ENCODE measurements at regions not wholly inside any gene's neighbourhood (a gene's known extent, or its start where the extent isn't known, plus 50 kb on each side); places are given as distances from the start of the nearest gene placed in this dataset.

- ChIA-PET CTCF (no interaction called here), POLR2A (no interaction called here)
- Mint-ChIP-seq H3K4me1 (no peaks in the 10 kb centered on the region), H3K27ac (no peak overlapping the region), H3K36me3 (ENCODE audit: low read depth) (no peaks in the 10 kb centered on the region), H3K9me3 (no peaks in the 10 kb centered on the region), H3K27me3 (no peaks in the 10 kb centered on the region), H3K4me3 (no peak overlapping the region)
- DNase-seq, result no peak
Measured at GRCh38 chr2:6442252-6442985, 423.3 kb downstream of the CMPK2 start.

DNA sequence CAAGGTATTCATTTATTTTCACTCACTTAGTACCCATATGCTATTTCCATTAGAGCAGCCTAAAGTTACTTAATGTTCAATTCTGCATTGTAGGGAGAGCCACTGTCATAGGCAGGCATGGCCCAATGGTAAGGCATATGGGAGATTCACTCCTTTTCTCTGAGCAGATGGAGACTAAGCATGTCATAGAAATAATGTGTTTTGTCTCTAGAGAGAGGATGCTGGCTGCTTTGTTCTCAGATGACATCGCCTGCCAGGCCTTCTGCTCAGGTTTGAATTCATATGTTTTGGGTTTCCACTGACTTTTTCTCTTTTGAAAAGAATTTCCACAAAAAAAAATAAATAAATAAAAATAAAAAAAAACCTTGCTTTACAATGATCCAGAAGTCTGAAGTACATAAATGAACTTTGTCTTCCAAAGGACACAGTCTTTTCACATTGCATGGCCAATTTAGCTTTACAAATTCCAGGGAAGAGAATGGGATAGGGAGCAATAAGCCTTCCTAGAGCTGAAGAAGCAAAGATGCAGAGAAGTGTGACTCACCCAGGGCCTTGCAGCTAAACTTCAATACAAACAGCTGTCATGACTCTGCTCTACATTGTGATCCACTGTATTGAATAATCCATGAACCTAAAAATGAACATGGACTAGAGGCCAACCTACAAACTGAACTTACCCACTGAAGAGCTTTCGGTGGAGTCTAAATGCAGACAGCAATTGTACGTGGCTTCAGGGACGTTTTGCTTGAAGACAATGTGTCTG lies 422.5 kb downstream of the CMPK2 start:
- no peak overlapping the region for H3K27ac Mint-ChIP-seq
- H3K4me3 Mint-ChIP-seq, result no peak overlapping the region
- no peaks in the 10 kb centered on the region for H3K9me3 Mint-ChIP-seq
- no peaks in the 10 kb centered on the region for H3K27me3 Mint-ChIP-seq
- ChIA-PET POLR2A (no interaction called here), CTCF (no interaction called here)
- H3K36me3 Mint-ChIP-seq (ENCODE audit: low read depth), result no peaks in the 10 kb centered on the region
- no peak for DNase-seq
- H3K4me1 Mint-ChIP-seq, result no peaks in the 10 kb centered on the region

- Mint-ChIP-seq H3K9me3 (no peaks in the 10 kb centered on the region), H3K4me3 (no peak overlapping the region), H3K27me3 (no peaks in the 10 kb centered on the region), H3K36me3 (ENCODE audit: low read depth) (no peaks in the 10 kb centered on the region), H3K27ac (no peak overlapping the region), H3K4me1 (no peaks in the 10 kb centered on the region)
- POLR2A ChIA-PET, result no interaction called here
- DNase-seq, result no peak
- CTCF ChIA-PET, result no interaction called here
Measured at GRCh38 chr2:6444514-6444913, 421.2 kb downstream of the CMPK2 start.

DNA sequence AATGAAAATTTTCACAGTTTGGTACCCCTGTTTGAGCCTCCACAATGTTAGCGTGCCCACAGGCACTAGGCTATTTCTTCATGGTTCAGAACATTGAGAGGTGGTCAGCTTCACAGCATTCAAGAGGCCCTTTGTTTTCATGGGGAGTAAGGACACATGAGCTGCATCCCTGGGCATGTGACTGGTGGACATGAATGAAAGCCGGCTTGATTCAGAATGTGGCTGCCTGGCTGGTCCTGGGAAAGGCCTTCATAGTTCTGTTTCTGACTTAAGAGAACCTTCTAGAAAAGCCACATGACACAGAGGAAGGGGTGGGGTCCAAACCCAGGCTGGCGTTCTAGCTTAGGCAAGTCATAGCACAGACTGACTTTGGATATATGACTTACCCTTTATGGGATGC lies 420.6 kb downstream of the CMPK2 start:
- no peak overlapping the region for H3K4me3 Mint-ChIP-seq
- ChIA-PET CTCF (no interaction called here), POLR2A (no interaction called here)
- H3K4me1 Mint-ChIP-seq, result no peaks in the 10 kb centered on the region
- no peak for DNase-seq
- H3K27ac Mint-ChIP-seq, result no peak overlapping the region
- H3K9me3 Mint-ChIP-seq, result no peaks in the 10 kb centered on the region
- H3K36me3 Mint-ChIP-seq (ENCODE audit: low read depth), result no peaks in the 10 kb centered on the region
- H3K27me3 Mint-ChIP-seq, result no peaks in the 10 kb centered on the region

DNA sequence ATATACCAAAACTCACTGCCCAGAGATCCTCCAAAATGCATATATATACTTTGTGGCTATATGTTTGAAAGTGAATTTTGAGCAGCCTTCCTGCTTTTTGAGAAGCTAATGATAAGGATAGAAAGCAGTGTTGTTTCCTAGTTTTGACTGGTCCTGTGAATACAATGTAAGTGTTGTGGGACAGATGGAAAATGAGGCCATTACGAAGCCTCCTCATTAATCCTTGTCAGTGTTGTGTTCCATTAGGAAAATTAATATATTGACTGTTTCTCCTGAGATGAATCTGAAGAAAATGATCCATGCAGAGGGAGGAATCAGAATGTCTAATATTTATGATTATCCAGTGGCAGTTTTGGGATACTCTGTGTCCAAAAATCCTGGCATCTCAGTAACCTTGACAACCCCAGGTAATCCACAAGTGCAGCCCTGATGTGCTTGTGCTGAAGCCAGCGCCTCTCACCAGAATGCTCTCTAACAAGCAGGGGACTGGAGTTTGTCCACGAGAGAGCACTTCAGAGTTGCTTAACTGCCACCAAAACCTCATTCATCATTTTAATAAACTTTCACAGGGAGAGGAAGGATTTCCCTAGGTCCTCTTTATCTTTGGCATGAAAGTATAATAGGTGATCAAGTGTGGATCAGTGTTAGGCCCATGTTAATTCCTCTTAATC lies 418.6 kb downstream of the CMPK2 start:
- H3K27ac Mint-ChIP-seq, result no peak overlapping the region
- no peaks in the 10 kb centered on the region for H3K9me3 Mint-ChIP-seq
- ChIA-PET POLR2A (no interaction called here), CTCF (no interaction called here)
- H3K4me1 Mint-ChIP-seq, result no peaks in the 10 kb centered on the region
- no peak for DNase-seq
- H3K27me3 Mint-ChIP-seq, result no peaks in the 10 kb centered on the region
- H3K4me3 Mint-ChIP-seq, result no peak overlapping the region
- no peaks in the 10 kb centered on the region for H3K36me3 Mint-ChIP-seq (ENCODE audit: low read depth)

DNA sequence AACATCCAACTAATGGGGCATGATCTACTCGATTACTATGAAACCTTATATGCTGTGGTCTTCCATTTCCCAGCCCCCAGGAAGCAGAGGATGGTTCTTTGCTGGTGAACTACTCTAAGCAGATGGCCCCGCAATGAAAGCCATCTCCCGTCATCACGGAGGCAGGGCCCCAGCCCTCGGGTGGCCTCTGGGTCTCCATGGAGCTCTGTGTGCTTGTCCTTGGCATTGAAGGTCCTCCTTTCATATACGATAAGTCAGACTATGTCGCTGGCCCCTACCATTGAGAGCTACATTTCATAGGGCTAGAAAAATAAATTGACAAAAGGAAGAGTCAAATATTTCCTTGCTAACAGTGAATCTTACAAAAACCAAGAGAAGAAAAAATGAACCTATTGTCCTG lies 416.8 kb downstream of the CMPK2 start:
- Mint-ChIP-seq H3K9me3 (no peaks in the 10 kb centered on the region), H3K27ac (no peak overlapping the region), H3K27me3 (no peaks in the 10 kb centered on the region), H3K36me3 (ENCODE audit: low read depth) (no peaks in the 10 kb centered on the region), H3K4me3 (no peak overlapping the region), H3K4me1 (no peaks in the 10 kb centered on the region)
- POLR2A ChIA-PET, result no interaction called here
- CTCF ChIA-PET, result no interaction called here
- no peak for DNase-seq

DNA sequence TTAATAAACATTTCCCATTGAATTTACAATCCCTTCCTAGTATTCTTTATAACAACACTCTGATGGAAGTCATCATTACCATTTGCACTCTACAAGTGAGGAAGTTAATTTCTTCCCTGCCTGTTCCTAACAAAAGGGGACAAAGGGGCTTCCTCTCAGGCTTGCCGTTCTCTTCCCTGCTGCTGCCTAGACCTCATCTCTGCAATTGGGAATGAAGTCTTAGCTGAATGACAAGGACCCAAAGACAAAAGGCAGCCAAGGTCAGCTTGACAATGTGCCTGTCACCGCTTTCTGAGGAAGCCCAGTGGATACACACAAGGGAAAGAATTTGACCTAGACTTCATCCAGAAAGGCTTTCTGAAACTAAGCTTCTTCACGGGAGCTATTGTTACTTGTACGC lies 416.4 kb downstream of the CMPK2 start:
- Mint-ChIP-seq H3K4me3 (no peak overlapping the region), H3K36me3 (ENCODE audit: low read depth) (no peaks in the 10 kb centered on the region), H3K27me3 (no peaks in the 10 kb centered on the region), H3K4me1 (no peaks in the 10 kb centered on the region), H3K9me3 (no peaks in the 10 kb centered on the region), H3K27ac (no peak overlapping the region)
- ChIA-PET CTCF (no interaction called here), POLR2A (no interaction called here)
- DNase-seq, result no peak

- DNase-seq, result no peak
- H3K36me3 Mint-ChIP-seq (ENCODE audit: low read depth), result no peaks in the 10 kb centered on the region
- no peak overlapping the region for H3K27ac Mint-ChIP-seq
- no peak overlapping the region for H3K4me3 Mint-ChIP-seq
- ChIA-PET POLR2A (no interaction called here), CTCF (no interaction called here)
- H3K4me1 Mint-ChIP-seq, result no peaks in the 10 kb centered on the region
- H3K9me3 Mint-ChIP-seq, result no peaks in the 10 kb centered on the region
- no peaks in the 10 kb centered on the region for H3K27me3 Mint-ChIP-seq
Measured at GRCh38 chr2:6452702-6453481, 412.8 kb downstream of the CMPK2 start.

DNA sequence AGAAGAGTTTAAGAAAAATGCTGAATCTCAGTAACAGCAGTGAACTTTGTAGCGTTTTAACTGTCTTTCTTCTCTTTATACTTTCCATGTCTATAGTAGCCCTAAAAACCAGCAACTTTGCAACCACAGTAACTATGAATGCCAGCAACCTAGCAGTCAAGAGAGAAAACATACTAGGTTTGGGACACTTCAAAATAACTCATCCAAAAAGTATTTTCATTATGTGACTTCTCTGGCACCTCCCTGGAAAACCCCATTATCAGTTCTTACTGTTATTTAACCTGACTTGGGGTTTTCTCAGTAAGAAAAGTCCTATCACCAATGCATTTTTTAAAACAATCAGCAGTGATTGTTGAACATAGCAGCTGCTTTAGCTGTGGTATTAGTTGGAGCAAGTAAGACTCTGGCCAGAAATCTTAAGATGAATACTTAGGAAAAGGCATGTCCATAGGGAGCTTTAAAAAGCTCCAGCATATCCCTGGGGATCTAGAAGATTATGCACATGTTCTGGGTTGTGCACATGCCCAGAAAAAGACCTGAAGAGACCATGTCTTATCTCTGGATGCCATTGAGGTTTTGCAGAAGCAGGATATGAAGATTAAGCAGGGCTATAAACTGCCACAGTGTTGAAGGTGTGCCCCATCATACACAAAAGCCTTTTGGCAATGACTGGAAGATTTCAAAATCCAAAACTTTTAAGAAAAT lies 411.3 kb downstream of the CMPK2 start:
- no peak for DNase-seq
- Mint-ChIP-seq H3K27ac (no peak overlapping the region), H3K9me3 (no peaks in the 10 kb centered on the region), H3K27me3 (no peaks in the 10 kb centered on the region), H3K4me1 (no peaks in the 10 kb centered on the region), H3K4me3 (no peak overlapping the region), H3K36me3 (ENCODE audit: low read depth) (no peaks in the 10 kb centered on the region)
- ChIA-PET CTCF (no interaction called here), POLR2A (no interaction called here)

- ChIA-PET POLR2A (no interaction called here), CTCF (no interaction called here)
- Mint-ChIP-seq H3K9me3 (no peaks in the 10 kb centered on the region), H3K27me3 (no peaks in the 10 kb centered on the region), H3K4me1 (no peaks in the 10 kb centered on the region), H3K27ac (no peak overlapping the region), H3K36me3 (ENCODE audit: low read depth) (no peaks in the 10 kb centered on the region), H3K4me3 (no peak overlapping the region)
- no peak for DNase-seq
Measured at GRCh38 chr2:6459138-6459537, 406.6 kb downstream of the CMPK2 start.

DNA sequence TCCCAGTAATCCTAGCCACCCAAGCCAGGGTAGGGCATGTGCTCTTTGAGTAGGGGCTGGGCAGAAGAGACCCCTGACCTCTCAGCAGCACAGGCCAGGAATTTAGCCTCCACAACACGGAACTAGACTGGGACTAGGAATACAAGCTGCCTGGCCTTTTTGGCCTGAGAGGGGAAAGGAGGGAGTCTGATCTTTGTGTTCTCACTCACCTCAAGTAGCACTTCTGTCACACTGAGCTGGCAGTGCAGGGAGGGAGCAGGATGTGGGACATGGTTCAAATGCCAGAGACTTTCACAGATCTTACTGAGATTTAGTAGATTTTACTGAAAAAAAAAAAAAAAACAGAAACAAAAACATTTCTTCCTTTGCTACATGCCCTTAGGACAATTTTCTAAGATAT lies 395.2 kb downstream of the CMPK2 start:
- no peak for DNase-seq
- no peak overlapping the region for H3K27ac Mint-ChIP-seq
- no peak overlapping the region for H3K4me3 Mint-ChIP-seq
- no peaks in the 10 kb centered on the region for H3K4me1 Mint-ChIP-seq
- CTCF ChIA-PET, result no interaction called here
- H3K36me3 Mint-ChIP-seq (ENCODE audit: low read depth), result no peaks in the 10 kb centered on the region
- POLR2A ChIA-PET, result no interaction called here
- no peaks in the 10 kb centered on the region for H3K27me3 Mint-ChIP-seq
- no peaks in the 10 kb centered on the region for H3K9me3 Mint-ChIP-seq

DNA sequence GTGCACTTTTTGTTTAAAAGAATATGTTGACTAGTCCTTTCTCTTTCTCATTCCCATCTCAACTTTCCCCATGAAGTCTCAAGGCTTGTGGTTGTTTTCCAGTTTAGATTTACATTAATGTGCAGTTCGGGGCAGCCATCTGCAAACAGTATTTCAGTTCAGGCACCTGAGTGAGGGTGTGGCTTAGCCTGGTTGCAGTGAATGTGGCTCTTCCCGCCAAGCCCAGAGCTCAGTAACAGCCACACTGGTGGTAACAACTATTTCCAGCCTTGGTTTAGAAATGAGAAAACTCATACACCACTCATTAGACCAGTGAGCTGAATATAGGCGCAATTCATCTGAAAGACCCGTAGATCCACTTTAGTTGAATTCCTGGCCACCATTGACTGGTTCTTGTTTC lies 394.3 kb downstream of the CMPK2 start:
- no peaks in the 10 kb centered on the region for H3K4me1 Mint-ChIP-seq
- POLR2A ChIA-PET, result no interaction called here
- no peak overlapping the region for H3K27ac Mint-ChIP-seq
- H3K27me3 Mint-ChIP-seq, result no peaks in the 10 kb centered on the region
- H3K4me3 Mint-ChIP-seq, result no peak overlapping the region
- no peak for DNase-seq
- H3K9me3 Mint-ChIP-seq, result no peaks in the 10 kb centered on the region
- CTCF ChIA-PET, result no interaction called here
- no peaks in the 10 kb centered on the region for H3K36me3 Mint-ChIP-seq (ENCODE audit: low read depth)
